HG03025 (cell line): ENCODE measurements at regions not wholly inside any gene's neighbourhood (a gene's known extent, or its start where the extent isn't known, plus 50 kb on each side); places are given as distances from the start of the nearest gene placed in this dataset.
"Not testable (repeated sequence)": the region's sequence is repeated elsewhere in the genome, so short reads cannot be mapped to it uniquely, and the experiment has no call there.

Source experiments
- ATAC-seq: cut with Tn5 transposase; IDR thresholded peaks from one replicate; pipeline ENCODE4 v1.9.1; 2021; ENCODE audit warnings: mild to moderate bottlenecking, moderate library complexity; ENCODE audit not compliant: unreplicated experiment, low FRiP score

DNA sequence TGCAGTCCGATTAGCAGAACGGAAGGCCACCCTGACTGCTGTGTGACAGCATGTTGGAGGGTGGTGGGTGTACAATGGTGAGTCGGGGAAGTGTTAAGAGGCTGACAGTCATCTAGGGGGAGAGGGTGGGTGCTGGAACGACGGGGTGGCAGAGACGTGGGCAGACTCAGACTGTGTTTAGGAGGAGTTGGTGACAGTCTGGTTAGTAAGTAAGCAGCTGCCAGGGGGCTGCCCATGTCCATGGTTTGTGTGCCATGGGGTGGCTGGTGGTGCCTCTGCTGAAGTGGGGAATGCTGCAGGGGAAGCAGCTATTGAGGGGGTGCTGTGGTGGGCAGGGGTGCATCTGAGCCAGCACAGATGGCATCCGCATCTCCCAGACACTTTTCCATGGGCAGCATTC is 51.3 kb upstream of the BOD1 start:
- no peak for ATAC-seq

DNA sequence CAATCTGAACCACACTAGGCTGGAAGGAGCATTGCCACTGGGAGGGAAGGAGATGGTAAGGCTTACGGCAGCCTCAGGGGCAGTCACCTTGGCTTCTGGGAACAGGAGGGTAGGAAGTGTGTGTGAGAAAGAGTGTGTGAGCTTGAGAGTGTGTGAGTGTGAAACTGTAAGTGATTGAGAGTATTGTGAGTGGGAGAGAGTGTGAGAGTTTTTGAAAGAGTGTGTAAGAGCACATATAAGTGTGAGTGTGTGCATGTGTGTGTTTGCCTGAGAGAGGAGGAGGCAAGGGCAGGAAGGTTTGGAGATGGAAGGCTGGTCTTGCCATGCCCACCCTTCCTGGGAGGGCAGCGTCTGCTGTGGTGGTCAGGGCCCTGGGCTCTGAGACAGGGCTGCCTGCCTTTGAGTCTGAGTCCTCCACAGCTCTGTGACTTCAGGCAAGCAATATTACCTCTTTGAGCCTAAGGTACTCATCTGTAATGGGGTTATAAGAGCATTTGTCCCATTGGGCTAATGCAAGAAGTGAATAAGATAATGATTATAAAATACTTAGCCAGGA is 51.9 kb upstream of the BOD1 start:
- no peak for ATAC-seq

DNA sequence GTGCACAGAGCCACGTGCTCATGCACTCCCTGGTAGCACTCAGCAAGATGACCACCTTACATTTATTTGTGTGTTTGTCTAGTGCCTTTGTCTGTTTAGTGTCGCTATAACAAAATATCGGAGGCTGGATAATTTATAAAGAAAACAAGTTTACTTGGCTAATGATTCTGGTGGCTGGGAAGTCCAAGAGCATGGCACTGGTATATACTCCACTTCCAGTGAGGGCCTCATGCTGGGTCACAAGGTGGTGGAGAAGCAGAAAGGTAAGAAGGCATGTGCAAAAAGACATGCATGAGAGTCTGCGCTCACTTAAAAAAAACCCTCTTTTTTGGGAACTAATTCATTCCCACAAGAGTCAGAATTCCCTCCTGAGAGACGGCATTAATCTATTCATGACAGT is 52.5 kb upstream of the BOD1 start:
- no peak for ATAC-seq

DNA sequence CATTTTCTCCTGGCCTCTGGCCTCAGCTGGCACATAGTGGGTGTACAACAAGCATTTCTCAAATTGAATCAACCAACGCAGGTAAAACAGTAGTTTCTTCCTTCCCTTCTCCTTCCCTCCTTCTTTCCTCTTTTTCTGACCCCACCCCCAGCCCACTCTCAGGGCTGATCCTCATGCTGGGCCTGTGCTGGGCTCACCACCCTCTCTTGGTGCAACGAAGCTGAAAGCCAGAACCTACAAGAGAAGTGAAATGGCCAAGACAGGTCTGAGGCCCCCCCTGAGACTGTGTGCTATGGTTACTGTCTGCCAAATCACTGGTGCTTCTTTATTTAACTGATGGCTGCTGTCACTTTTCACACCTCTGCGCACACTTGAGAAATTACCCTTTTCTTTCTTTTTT is 53.0 kb upstream of the BOD1 start:
- ATAC-seq: no peak

DNA sequence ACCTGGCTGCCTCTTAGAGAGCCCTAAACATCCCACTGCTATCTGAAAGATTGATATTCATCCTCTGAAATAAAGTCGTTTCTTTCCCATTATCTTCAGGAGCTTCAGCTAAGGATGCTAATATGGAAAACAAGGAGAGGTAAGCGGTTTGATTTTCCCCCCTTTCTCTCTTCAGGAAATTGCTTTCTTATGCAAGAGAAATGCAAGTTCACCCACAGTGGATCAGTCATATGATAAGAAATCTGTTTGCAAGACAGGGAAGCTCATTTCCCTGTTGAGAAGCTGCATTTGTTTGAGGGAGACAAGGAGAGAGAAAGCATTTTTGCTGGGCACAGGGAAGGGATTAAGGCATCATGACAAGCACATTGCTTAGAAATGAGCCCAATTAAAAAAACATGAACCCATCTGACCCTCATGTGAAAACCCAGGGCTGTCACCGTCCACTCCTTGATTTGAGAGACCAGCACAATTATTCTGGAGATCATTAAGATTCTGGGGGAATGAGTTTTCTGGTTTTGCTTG is 53.7 kb upstream of the BOD1 start:
- no peak for ATAC-seq

DNA sequence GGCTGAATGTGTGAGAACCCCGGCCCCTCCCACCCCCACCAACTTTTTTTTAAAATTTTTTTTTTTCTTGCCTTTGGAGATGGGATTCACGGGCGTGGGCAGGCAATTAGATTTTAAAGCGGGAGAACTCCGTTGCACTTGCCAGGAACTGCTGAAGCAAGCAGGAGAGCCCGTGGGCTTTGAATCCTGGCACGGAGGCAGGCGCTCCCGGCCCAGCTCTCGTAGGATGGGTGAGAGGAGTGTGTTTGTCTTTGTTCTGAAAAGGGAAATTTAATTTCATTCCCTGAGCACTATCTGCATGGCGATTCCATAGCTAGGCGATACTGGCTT is 54.3 kb upstream of the BOD1 start:
- ATAC-seq: no peak

DNA sequence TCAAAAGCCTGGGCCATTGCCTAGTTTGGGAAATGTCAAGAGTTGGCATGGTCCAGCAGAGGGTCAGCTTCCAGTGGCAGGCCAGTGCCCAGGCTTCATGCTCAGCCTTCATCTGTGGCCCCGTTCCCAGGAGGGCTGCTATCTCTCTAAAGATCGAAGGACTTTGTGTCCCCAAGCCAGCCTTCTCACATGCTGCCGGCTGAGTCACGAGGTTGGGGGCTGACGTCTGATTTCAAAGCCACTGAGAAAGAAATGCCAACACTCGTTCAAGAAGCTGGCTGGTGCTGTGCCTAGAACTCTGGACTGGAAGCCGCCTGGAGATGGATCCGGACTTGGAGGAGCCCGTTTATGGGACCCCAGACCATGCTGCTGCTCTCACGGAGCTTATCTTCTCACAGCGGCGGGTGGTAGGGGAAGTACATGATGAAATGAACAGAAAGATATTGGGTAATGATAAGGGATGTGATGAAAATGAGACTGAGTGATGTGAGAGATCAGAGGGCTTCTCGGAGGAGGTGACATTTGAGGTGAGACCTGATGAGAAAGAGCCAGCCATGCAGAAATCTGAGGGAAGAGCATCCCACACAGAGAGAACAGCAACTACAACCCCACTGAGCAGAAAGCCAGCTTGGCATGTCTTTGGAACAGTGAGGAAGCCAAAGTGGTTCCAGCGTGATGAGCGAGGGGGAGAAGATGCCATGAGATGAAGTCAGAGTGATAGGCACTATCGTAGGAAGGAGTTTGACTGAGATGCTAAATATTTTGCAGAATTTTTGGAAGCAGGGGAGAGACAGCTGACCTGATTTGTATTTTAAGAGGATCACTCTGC is 54.9 kb upstream of the BOD1 start:
- ATAC-seq: no peak

DNA sequence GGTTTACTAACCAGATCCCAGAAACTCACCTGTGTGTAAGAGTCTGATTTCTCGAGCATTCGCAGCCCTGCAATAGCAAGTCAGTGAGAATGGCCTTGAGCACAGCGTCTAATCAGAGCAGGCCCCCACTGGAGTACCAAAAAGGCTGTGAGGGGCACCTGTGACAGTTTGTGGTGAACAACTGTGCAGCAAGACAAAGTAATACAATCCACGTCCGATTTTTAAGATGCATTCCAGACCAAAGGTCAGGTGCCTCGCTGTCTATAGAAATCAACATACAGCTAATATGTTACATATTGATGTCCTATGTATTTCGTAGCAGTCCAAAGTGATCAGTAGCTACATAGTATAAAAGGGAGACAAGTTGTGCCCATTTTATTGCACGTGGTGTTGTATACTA is 55.7 kb upstream of the BOD1 start:
- ATAC-seq: no peak

DNA sequence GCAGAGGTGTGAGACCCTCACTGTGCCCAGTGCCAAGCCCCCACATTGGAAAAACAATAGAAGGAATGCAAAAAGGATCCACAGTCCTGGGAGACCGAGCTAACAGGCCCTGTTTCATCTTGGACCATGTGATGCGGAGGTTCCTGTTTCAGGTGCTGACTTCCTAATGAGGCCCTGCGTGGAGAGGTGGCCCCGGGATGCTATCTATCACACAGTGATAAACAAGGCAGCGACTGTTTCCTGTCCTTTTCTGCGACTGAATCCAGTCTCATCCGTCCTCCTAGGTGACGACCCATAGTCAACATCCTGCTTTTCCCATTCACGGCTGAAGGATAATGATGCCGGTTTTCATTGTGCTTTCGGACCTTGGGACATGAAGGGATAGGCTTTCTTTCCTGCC is 56.4 kb upstream of the BOD1 start:
- ATAC-seq: no peak

DNA sequence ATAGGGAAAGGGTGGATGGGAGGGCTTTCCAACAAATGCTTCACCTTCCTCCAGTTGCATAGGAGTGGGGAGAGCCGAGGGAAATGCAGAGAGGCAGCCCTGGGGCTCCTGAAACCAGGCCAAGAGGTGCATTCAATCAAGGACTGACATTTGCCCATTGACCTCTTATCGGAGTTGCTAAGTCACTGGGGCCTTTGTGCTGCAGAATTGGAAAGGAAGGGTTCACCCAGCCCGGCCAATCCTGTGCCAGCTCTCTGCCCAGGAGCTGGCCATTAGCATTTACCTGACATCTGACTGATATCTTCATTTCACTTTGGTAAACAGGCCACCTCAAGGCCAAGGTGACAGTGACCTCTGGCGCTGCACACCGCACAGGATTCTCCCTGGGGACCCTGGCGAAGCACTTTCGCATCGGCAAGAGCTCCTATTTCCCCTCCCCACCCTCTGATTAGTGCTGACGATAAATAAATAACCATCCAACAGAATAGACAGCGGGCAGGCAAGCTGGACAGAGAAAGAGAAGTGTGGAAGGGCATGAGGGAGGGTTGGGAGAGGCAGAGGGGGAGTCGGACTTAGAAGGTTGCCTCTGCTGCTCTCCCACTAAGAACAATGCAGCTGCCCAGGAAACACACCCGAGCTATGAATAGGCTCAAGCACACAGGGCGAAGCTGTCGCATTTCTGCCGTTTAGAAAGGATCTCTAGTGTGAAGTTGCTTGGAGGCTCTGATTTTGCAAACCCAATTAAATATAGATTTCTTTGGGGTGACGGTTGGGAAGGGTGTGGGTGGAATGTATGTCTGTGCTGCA is 57.0 kb upstream of the BOD1 start:
- ATAC-seq: no peak

DNA sequence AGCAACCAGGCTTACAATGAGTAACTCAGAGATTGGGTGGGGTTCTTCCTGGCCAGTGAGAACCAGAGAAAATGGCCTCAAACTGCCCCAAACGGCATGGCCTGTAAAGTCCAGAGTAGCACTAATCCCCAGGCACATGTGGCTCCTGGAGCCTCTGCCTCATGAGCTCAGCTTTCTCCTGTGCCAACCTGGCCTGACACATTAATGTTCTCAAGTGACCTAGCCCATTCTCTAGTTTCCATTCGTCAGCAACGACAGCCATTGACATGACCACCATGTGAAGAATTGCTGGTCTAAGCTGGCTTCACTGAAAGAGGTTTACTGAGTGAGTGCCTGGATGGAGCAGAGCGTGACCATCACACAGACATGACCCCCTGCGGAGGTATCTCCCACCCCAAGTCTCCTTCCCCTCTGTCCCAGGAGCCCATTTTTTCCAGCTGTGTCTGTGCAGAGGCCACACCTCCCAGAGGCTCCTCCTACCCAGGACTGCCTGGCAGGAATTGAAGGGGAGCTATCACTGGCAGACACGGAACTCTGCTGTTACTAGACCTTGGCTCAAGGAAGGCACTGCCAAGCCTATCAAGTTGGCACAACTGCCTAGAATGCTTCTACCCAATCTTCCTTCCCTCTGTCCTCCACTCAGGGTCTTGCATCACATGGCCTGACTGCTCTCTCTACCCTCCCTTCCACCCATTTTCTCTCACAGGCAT is 59.0 kb upstream of the BOD1 start:
- ATAC-seq: no peak

DNA sequence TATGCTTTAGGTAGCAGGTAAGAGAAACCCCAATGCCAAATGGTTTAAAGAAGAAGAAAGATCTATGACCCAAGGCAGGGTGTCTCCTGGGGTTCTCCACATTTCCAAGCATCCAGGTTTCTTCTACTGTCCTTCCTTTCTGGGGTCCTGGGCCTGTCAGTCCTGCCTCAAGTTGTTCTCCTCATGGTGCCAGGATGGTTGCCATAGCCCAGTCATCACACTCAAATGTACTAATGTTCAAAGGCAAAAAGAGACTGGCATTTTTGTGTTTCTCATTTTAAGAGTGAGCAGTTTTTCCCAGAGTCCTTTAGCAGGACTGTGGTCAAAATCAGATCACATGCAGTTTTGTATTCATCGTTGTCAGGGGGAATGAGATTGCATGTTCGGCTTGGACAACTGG is 59.9 kb upstream of the BOD1 start:
- no peak for ATAC-seq

DNA sequence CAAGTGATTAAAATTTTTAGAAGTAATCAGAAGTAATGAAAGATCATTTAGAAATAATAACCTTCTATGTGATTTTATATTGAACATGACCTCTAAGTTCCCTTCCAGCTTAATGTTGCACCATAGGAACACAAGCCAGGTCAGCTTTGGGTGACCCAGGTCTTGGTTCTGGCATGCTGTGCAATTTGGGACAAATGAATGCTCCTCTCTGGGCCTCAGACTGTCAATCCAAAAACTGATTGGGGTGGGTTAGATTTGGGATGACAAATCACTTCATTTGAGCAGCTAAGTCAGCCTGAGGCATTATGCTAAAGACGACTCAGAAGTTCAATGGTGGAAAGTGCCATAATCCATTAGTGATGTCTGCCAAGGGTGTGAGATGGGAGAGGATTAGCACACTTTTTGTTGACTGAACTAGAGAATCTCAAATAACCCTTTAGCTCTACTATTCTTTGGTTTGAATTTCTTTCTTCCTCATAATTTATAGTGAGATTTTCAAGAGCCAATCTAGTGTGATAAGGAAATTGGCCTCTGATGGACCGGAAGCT is 60.7 kb upstream of the BOD1 start:
- ATAC-seq: no peak

DNA sequence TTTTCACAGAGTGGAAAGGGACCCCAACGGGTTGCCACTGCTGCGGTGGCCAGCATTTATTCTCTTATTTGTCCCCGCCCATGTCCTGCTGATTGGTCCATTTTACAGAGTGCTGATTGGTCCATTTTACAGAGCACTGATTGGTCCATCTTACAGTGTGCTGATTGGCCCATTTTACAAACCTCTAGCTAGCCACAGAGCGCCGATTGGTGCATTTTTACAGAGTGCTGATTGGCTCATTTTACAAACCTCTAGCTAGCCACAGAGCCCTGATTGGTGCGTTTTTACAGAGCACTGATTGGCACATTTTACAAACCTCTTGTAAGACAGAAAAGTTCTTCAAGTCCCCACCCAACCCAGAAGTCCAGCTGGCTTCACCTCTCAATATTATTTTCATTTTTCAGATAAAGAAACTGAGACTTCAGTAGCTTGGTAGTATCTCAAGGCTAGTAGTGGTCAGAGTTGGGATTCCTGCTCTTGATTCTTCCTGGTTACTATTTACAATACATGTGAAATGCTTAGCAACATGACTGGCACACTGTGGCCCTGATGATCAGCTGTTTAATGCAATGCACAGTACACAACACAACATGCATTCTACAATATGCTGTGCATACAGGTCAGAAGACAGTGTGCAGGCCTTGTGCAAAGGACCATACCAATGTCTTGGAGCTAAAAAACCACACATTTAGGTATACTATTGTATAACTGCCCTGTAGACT is 63.6 kb upstream of the BOD1 start:
- ATAC-seq: peak; percentile 37

DNA sequence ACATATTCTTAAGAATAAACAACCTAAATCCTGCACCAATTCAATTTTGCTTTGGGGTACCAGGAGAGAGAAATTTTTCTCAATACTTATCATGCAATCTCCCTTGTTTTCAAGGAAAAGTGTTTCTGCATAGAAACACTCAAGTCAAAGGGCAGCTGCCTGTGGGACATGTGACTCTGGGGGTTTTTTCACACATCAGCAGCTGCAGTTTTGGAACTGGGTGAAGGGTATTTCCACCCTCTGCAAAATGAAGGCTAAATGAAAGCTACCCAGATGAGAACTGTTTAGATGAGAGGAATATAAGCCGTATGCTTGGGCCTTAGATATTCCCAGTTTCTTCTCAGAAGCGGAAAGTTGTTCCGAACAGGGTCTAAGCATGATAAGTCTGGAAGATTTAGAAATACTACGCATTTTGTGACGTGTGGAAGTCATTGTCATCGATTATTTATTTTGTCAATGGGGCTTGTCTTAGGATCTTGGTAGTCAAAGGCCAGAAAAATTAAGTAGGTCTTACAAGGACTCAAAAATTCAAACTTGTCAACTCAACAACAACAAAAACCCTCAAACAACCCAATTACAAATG is 64.3 kb upstream of the BOD1 start:
- ATAC-seq: peak; percentile 63

DNA sequence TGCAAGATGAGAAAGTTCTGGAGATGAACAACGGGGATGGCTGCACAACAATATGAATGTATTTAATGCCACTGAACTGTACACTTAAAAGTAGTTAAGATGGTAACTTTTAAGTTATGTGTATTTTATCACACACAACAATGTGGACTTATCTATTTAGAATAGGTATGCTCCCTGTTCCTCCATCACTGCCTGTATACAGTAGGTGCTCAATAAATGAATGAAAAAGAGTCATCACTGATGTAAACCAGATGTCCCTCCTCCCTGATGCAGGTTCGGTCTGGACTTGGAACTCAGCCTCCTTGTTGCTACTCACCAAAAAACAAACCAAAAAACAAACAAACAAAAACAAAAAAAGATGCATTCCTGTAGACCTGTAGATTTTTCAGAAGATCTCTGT is 65.9 kb upstream of the BOD1 start:
- ATAC-seq: no peak

DNA sequence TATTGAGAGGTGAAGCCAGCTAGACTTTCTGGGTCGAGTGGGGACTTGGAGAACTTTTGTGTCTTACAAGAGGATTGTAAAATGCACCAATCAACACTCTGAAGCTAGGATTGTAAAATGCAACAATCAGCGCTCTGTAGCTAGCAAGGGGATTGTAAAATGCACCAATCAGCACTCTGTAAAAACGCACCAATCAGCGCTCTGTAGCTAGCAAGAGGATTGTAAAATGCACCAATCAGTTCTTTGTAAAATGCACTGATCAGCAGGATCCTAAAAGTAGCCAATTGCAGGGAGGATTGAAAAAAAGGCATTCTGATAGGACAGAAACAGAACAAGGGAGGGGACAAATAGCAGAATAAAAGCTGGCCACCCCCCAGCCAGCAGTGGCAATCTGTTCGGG is 68.1 kb upstream of the BOD1 start:
- not testable (repeated sequence) for ATAC-seq

DNA sequence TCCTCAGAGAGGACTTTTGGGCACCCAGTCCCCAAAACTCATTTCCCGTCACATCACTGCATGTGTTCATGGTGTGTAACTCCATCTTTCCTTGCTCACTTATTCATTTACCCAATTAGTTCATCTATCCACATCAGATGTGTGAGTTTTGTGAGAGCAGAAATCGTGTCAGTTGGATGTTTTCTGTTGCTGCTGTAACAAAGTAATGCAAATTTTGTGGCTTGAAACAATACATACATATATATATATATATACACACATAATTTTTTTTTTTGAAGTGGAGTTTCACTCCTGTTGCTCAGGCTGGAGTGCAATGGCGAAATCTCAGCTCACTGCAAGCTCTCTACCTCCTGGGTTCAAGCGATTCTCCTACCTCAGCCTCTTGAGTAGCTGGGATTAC is 70.5 kb upstream of the BOD1 start:
- no peak for ATAC-seq

DNA sequence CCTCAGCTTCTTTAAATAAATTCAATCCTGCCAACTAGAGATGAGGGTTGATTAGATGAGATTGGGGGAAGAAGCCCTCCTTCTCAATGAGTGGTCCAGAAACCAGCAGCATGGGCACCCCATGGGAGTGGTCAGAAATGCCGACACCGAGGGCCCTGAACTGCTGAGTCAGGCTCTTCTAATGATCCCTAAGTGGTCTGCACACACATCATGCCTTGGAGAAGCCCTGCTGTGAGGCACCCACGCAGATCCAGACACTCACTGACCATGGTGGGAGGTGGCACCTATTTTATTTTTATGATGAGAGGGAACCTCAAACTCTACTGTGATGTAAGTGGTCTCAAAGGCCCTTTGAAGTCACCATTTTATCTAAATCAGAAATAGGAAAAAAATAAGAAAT is 72.3 kb upstream of the BOD1 start:
- no peak for ATAC-seq
